ENCODE measurements at regions not wholly inside any gene's neighbourhood (a gene's known extent, or its start where the extent isn't known, plus 50 kb on each side); places are given as distances from the start of the nearest gene placed in this dataset.

DNA sequence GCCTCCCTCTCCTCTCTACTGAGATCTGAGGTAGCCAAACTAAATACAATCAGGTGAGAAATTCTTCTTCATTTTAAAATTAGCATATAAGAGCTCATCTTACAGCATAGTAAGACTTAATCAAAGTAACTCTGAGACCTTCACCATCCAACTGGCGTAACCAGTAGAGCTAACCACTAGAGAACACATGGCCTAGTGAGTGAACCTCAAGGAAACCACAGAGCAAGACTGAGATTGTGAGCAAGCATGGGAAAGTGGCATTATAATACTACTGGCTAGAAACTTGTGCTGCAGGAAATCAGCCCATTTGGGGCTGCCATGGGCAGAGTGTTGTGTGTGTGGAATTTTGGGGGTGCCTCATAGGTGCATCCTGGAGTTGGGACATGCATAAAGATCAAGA is 61.1 kb upstream of the SPHKAP start:
- TF ChIP-seq, protein P1, sequence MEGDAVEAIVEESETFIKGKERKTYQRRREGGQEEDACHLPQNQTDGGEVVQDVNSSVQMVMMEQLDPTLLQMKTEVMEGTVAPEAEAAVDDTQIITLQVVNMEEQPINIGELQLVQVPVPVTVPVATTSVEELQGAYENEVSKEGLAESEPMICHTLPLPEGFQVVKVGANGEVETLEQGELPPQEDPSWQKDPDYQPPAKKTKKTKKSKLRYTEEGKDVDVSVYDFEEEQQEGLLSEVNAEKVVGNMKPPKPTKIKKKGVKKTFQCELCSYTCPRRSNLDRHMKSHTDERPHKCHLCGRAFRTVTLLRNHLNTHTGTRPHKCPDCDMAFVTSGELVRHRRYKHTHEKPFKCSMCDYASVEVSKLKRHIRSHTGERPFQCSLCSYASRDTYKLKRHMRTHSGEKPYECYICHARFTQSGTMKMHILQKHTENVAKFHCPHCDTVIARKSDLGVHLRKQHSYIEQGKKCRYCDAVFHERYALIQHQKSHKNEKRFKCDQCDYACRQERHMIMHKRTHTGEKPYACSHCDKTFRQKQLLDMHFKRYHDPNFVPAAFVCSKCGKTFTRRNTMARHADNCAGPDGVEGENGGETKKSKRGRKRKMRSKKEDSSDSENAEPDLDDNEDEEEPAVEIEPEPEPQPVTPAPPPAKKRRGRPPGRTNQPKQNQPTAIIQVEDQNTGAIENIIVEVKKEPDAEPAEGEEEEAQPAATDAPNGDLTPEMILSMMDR (IDR thresholded peaks at IDR 0.05; ENCODE audit: poor library complexity), result no peak
- no peak for TF ChIP-seq EZH2 (IDR thresholded peaks at IDR 0.05; ENCODE audit: borderline replicate concordance)
